Sciatic nerve (tissue), 2 donors: ENCODE measurements at regions not wholly inside any gene's neighbourhood (a gene's known extent, or its start where the extent isn't known, plus 50 kb on each side); places are given as distances from the start of the nearest gene placed in this dataset.
"Not testable (repeated sequence)": the region's sequence is repeated elsewhere in the genome, so short reads cannot be mapped to it uniquely, and the experiment has no call there.

Experiments
- ATAC-seq: fragments of 200-7000 bp; cut with Tn5 transposase; one replicate; pipeline ENCODE4 v1.9.1; 2020; ENCODE audit warnings: mild to moderate bottlenecking, moderate library complexity
- DNase-seq: peaks from one replicate; pipeline ENCODE4 v3.0.0-alpha.2; 2020; ENCODE audit warnings: low spot score
- intact Hi-C: fragments of 100-400 bp; cut with DNase I; formaldehyde crosslinking; loops from one replicate; pipeline ENCODE4 v1.14.2; 2022
- donor health status: DM: no; HTN: no; CAD: no.
- donor health status: DM: no; HTN: no; CAD: no.

GRCh38 chr15:20301041-20301390 is 240.6 kb downstream of the GOLGA6L6 start:
- intact Hi-C loops, ATAC-seq, DNase-seq: not testable (repeated sequence)

GRCh38 chr15:20300351-20301040 is 241.1 kb downstream of the GOLGA6L6 start:
- DNase-seq, ATAC-seq, intact Hi-C loops: not testable (repeated sequence)

- DNase-seq, ATAC-seq, intact Hi-C loops: not testable (repeated sequence)
These were observed 243.9 kb downstream of the GOLGA6L6 start for GRCh38 chr15:20297603-20298123.

GRCh38 chr15:20296261-20296660 is 245.3 kb downstream of the GOLGA6L6 start:
- intact Hi-C loops, ATAC-seq, DNase-seq: not testable (repeated sequence)

GRCh38 chr15:20295238-20295811 is 246.3 kb downstream of the GOLGA6L6 start:
- intact Hi-C loops = no loop called here
- ATAC-seq (no peak), DNase-seq (no peak)

- ATAC-seq (no peak), DNase-seq (no peak)
These were observed 246.9 kb downstream of the GOLGA6L6 start for GRCh38 chr15:20294651-20295237.

GRCh38 chr15:20292422-20293005 is 249.1 kb downstream of the GOLGA6L6 start:
- ATAC-seq, DNase-seq, intact Hi-C loops: not testable (repeated sequence)

More at GRCh38 chr15:20294651-20295237, 246.9 kb downstream of the GOLGA6L6 start:
- intact Hi-C loops = no loop called here

- DNase-seq, ATAC-seq, intact Hi-C loops: not testable (repeated sequence)
These were observed 250.0 kb downstream of the GOLGA6L6 start for GRCh38 chr15:20291616-20292015.

- ATAC-seq, intact Hi-C loops, DNase-seq: not testable (repeated sequence)
These were observed 251.0 kb downstream of the GOLGA6L6 start for GRCh38 chr15:20290606-20291005.

GRCh38 chr15:20289538-20290103 is 252.0 kb downstream of the GOLGA6L6 start:
- ATAC-seq, DNase-seq, intact Hi-C loops: not testable (repeated sequence)

- intact Hi-C loops, ATAC-seq, DNase-seq: not testable (repeated sequence)
These were observed 252.6 kb downstream of the GOLGA6L6 start for GRCh38 chr15:20288800-20289537.

GRCh38 chr15:20286559-20286958 is 255.0 kb downstream of the GOLGA6L6 start:
- DNase-seq, intact Hi-C loops: not testable (repeated sequence)

GRCh38 chr15:20285696-20286300 is 255.8 kb downstream of the GOLGA6L6 start:
- ATAC-seq, DNase-seq: not testable (repeated sequence)

More at GRCh38 chr15:20286559-20286958, 255.0 kb downstream of the GOLGA6L6 start:
- not testable (repeated sequence) for ATAC-seq

GRCh38 chr15:20284891-20285535 is 256.6 kb downstream of the GOLGA6L6 start:
- ATAC-seq, DNase-seq: not testable (repeated sequence)

More at GRCh38 chr15:20285696-20286300, 255.8 kb downstream of the GOLGA6L6 start:
- intact Hi-C loops = not testable (repeated sequence)

GRCh38 chr15:20283651-20284050 is 257.9 kb downstream of the GOLGA6L6 start:
- DNase-seq, intact Hi-C loops, ATAC-seq: not testable (repeated sequence)

More at GRCh38 chr15:20284891-20285535, 256.6 kb downstream of the GOLGA6L6 start:
- intact Hi-C loops = not testable (repeated sequence)

- intact Hi-C loops, DNase-seq, ATAC-seq: not testable (repeated sequence)
These were observed 259.1 kb downstream of the GOLGA6L6 start for GRCh38 chr15:20282491-20282943.
